BLaER1 treated with 17β-estradiol and CSF1 and Interleukin-3, amounts not matched to agents 10 nM and 100 nM (cell line): ENCODE measurements at regions not wholly inside any gene's neighbourhood (a gene's known extent, or its start where the extent isn't known, plus 50 kb on each side); places are given as distances from the start of the nearest gene placed in this dataset.
"Not testable (repeated sequence)": the region's sequence is repeated elsewhere in the genome, so short reads cannot be mapped to it uniquely, and the experiment has no call there.

Source experiments
- H3K27ac ChIP-seq, 11 experiments: shearing (Covaris generic); formaldehyde crosslinking; 2 replicates each; pipeline ENCODE4 v1.8.1; 2022
- H3K27me3 ChIP-seq, 11 experiments: shearing (Covaris generic); formaldehyde crosslinking; 2 replicates each; pipeline ENCODE4 v1.8.1; 2022
- H3K36me3 ChIP-seq, 11 experiments: shearing (Covaris generic); formaldehyde crosslinking; 2 replicates each; pipeline ENCODE4 v1.8.1; 2022
- H3K4me1 ChIP-seq, 10 experiments: shearing (Covaris generic); formaldehyde crosslinking; 2 replicates each; pipeline ENCODE4 v1.8.1; 2022
- H3K4me2 ChIP-seq, 11 experiments: shearing (Covaris generic); formaldehyde crosslinking; 2 replicates each; pipeline ENCODE4 v1.8.1; 2022
- H3K4me3 ChIP-seq, 10 experiments: shearing (Covaris generic); formaldehyde crosslinking; 2 replicates each; pipeline ENCODE4 v1.8.1; 2022
- H3K9ac ChIP-seq, 11 experiments: shearing (Covaris generic); formaldehyde crosslinking; 2 replicates each; pipeline ENCODE4 v1.8.1; 2022
- H3K9me3 ChIP-seq, 11 experiments: shearing (Covaris generic); formaldehyde crosslinking; replicated peaks in 1 of 11; 2 replicates each; pipeline ENCODE4 v1.8.1; 2022
- H4K20me1 ChIP-seq, 11 experiments: shearing (Covaris generic); formaldehyde crosslinking; 2 replicates each; pipeline ENCODE4 v1.8.1; 2022
- Cebpa-rat ChIP-seq, 11 experiments: shearing (Covaris generic); IDR thresholded peaks; 2 replicates each; pipeline ENCODE4 v1.8.1; 2022

DNA sequence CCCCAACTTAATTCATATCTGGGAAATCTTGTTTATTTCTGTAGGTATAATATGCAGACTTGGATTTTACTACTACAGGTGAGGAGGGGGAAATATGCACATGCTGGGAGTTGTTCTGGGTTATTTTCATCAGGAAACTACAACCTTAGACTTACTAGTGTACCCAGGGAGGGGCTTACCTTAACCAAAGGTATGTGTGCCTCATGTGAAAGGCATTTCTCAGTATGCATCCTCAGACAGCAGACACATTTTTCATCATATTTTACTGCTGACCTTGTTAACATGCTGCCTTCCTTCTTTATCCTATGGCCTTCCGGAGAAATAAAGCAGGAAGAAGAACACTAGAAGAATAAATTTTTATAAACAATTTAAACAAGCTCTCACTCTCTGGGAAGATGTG lies 214.9 kb downstream of the SPANXN4 start:
- no peak overlapping the region for H3K9ac ChIP-seq
- no peak overlapping the region for H3K4me3 ChIP-seq
- 0 out of 22 replicates have a peak, but pooled peaks cover 0 to under 1% (median 0%) of the 10 kb centered on the region in 11 experiments for H3K9me3 ChIP-seq
- H4K20me1 ChIP-seq = no peaks in the 10 kb centered on the region; a peak in 1 of 22 replicates
- H3K4me2 ChIP-seq = no peak overlapping the region
- H3K4me1 ChIP-seq = no peaks in the 10 kb centered on the region
- H3K27ac ChIP-seq = no peak overlapping the region
- H3K36me3 ChIP-seq = no peaks in the 10 kb centered on the region
- peaks cover 33 to 64% (median 56%) of the 10 kb centered on the region in 11 experiments for H3K27me3 ChIP-seq
- no peak for TF ChIP-seq Cebpa-rat (IDR thresholded peaks at IDR 0.05)

- no peak overlapping the region for H3K4me2 ChIP-seq
- peaks cover 0 to 15% (median 8%) of the 10 kb centered on the region in 11 experiments; a peak in 14 of 22 replicates for H3K9me3 ChIP-seq
- no peak overlapping the region for H3K9ac ChIP-seq
- TF ChIP-seq Cebpa-rat (IDR thresholded peaks at IDR 0.05) = no peak
- no peaks in the 10 kb centered on the region for H4K20me1 ChIP-seq
- no peaks in the 10 kb centered on the region for H3K4me1 ChIP-seq
- no peak overlapping the region for H3K4me3 ChIP-seq
- H3K36me3 ChIP-seq = no peaks in the 10 kb centered on the region
- peaks cover 34 to 79% (median 62%) of the 10 kb centered on the region in 11 experiments; a peak in 21 of 22 replicates for H3K27me3 ChIP-seq
- no peak overlapping the region for H3K27ac ChIP-seq
These were observed 205.8 kb downstream of the SPANXN4 start for GRCh38 chrX:143231492-143231891.

DNA sequence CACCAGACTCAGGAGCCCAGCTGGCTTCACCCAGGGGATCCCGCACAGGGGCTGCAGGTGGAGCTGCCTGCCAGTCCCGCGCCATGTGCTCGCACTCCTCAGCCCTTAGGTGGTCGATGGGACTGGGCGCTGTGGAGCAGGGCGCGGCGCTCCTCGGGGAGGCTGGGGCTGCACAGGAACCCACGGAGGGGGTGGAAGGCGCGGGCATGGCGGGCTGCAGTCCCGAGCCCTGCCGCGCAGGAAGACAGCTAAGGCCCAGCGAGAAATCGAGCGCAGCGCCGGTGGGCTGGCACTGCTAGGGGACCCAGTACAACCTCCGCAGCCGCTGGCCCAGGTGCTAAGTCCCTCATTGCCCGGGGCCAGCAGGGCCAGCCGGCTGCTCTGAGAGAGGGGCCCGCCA lies 202.9 kb downstream of the SPANXN4 start:
- H4K20me1 ChIP-seq, H3K27ac ChIP-seq, H3K4me1 ChIP-seq, H3K4me2 ChIP-seq, H3K36me3 ChIP-seq, H3K4me3 ChIP-seq, H3K9ac ChIP-seq: not testable (repeated sequence)
- Histone ChIP-seq H3K9me3 (peaks cover 0 to 15% (median 7%) of the 10 kb centered on the region in 11 experiments; a peak in 14 of 22 replicates), H3K27me3 (peaks cover 37 to 82% (median 73%) of the 10 kb centered on the region in 11 experiments)

GRCh38 chrX:143206966-143207365 lies 181.2 kb downstream of the SPANXN4 start:
- H3K9ac ChIP-seq = no peak overlapping the region
- no peak overlapping the region for H3K27ac ChIP-seq
- no peak for TF ChIP-seq Cebpa-rat (IDR thresholded peaks at IDR 0.05)
- no peak overlapping the region for H3K4me3 ChIP-seq
- H3K4me2 ChIP-seq = no peak overlapping the region
- no peaks in the 10 kb centered on the region for H3K4me1 ChIP-seq
- H3K27me3 ChIP-seq = peaks cover 30 to 82% (median 57%) of the 10 kb centered on the region in 11 experiments
- H3K36me3 ChIP-seq = no peaks in the 10 kb centered on the region
- peaks cover 0 to 5% (median 0%) of the 10 kb centered on the region in 11 experiments; a peak in 3 of 22 replicates for H3K9me3 ChIP-seq
- no peaks in the 10 kb centered on the region for H4K20me1 ChIP-seq

DNA sequence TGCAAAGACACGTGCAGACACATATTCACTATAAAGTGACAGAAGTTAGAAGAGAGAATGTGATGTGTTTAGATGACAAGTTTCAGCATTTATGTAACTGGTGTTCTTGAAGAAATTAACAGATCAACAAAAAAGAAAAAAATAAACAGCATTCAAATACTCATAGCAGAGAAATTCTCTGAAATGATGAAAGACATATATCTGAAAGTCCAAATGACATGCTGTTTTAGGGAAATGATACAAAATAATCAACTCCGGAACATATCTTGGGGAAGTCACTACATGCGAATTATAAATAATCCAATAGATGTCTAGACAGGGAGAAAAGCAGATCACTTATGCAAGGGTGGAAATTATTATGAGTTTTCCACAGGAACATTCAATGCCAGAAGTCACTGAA lies 146.0 kb downstream of the SPANXN4 start:
- Histone ChIP-seq H3K36me3 (no peaks in the 10 kb centered on the region), H3K4me1 (no peaks in the 10 kb centered on the region), H3K4me2 (no peak overlapping the region), H4K20me1 (no peaks in the 10 kb centered on the region), H3K27me3 (peaks cover 70 to 96% (median 84%) of the 10 kb centered on the region in 11 experiments), H3K4me3 (no peak overlapping the region), H3K9me3 (peaks cover 0 to 13% (median 6%) of the 10 kb centered on the region in 11 experiments; a peak in 8 of 22 replicates), H3K9ac (no peak overlapping the region), H3K27ac (no peak overlapping the region)
- TF ChIP-seq Cebpa-rat (IDR thresholded peaks at IDR 0.05) = no peak

DNA sequence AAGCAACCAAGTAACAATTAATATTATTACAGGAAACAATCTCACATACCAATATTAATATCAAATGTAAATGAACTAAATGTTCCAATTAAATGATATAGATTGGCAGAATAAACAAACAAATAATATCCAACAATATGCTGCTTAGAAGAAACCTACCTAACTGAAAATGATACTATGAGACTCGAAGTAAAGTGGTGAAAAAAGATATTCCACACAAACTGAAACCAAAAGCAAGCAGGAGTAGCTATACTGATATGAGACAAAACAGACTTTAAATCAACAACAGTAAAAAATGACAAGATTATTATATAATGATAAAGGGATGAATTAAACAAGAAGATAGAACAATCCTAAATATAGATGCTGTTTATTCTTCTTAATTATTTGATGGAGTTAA lies 140.1 kb downstream of the SPANXN4 start:
- Histone ChIP-seq H3K4me1 (no peaks in the 10 kb centered on the region), H3K4me3 (no peak overlapping the region), H4K20me1 (no peaks in the 10 kb centered on the region), H3K9me3 (no peaks in the 10 kb centered on the region), H3K27ac (no peak overlapping the region), H3K36me3 (no peaks in the 10 kb centered on the region), H3K27me3 (peaks cover 90 to 100% (median 98%) of the 10 kb centered on the region in 11 experiments), H3K4me2 (no peak overlapping the region), H3K9ac (no peak overlapping the region)
- no peak for TF ChIP-seq Cebpa-rat (IDR thresholded peaks at IDR 0.05)

DNA sequence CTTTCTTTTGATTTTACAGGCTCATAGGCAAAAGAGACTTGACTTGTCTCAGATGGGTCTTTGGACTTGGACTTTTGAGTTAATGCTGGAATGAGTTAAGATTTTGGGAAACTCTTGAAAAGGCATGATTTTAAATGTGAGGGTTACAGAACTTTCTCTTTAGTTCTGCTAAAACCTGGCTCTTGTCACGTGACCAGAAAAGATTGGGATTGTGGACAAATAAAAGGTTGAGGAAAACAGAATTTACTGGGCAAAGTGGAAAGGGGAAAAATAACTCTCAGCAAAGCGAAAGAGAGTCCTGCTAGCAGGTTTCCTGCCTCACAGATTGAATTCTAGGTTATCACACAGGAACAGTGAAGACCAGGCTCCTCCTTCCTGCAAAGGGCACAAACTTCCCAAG lies 114.0 kb downstream of the SPANXN4 start:
- Histone ChIP-seq H3K4me2 (no peak overlapping the region), H3K9ac (no peak overlapping the region), H3K36me3 (no peaks in the 10 kb centered on the region), H3K4me3 (no peak overlapping the region), H3K27ac (no peak overlapping the region), H3K27me3 (peaks cover 47 to 88% (median 71%) of the 10 kb centered on the region in 11 experiments), H3K9me3 (peaks cover 18 to 32% (median 27%) of the 10 kb centered on the region in 11 experiments), H3K4me1 (no peaks in the 10 kb centered on the region), H4K20me1 (no peaks in the 10 kb centered on the region)
- TF ChIP-seq Cebpa-rat (IDR thresholded peaks at IDR 0.05) = no peak

DNA sequence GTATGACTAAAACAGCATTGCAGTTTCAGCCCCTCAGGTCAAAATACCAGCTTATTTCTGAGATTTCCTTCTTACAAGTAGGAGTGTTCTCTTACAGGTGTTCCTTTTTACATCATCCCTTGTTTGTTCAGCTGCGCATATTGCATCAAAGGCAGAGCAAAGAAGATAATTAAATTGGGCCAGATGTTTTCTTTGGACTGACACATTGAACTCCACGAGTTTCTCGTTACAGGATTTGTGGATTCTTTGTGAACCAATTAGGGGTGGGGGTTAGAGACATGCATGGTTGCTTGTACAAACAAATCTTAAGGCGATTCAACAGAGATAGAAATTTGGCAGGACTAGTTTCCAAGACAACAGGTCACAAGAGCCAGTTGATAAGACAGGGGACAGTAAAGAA lies 95.7 kb downstream of the SPANXN4 start:
- Histone ChIP-seq H3K9me3 (peaks cover 0 to 20% (median 2%) of the 10 kb centered on the region in 11 experiments; a peak in 8 of 22 replicates), H3K36me3 (no peaks in the 10 kb centered on the region), H4K20me1 (peaks cover 0 to 4% (median 0%) of the 10 kb centered on the region in 11 experiments; a peak in 2 of 22 replicates), H3K27ac (no peak overlapping the region), H3K4me1 (no peaks in the 10 kb centered on the region), H3K4me3 (no peak overlapping the region), H3K27me3 (peaks cover 67 to 98% (median 93%) of the 10 kb centered on the region in 11 experiments), H3K9ac (no peak overlapping the region), H3K4me2 (no peak overlapping the region)
- TF ChIP-seq Cebpa-rat (IDR thresholded peaks at IDR 0.05) = no peak

- Histone ChIP-seq H3K4me3 (no peak overlapping the region), H3K27ac (no peak overlapping the region), H4K20me1 (peaks cover 0 to 4% (median 0%) of the 10 kb centered on the region in 11 experiments; a peak in 3 of 22 replicates), H3K36me3 (no peaks in the 10 kb centered on the region), H3K9me3 (peaks cover 0 to 20% (median 0%) of the 10 kb centered on the region in 11 experiments; a peak in 7 of 22 replicates), H3K9ac (no peak overlapping the region), H3K4me1 (no peaks in the 10 kb centered on the region), H3K27me3 (peaks cover 74 to 100% (median 95%) of the 10 kb centered on the region in 11 experiments), H3K4me2 (no peak overlapping the region)
- no peak for TF ChIP-seq Cebpa-rat (IDR thresholded peaks at IDR 0.05)
These were observed 89.7 kb downstream of the SPANXN4 start for GRCh38 chrX:143115466-143115865.

- peaks cover 60 to 98% (median 94%) of the 10 kb centered on the region in 11 experiments for H3K27me3 ChIP-seq
- H3K36me3 ChIP-seq = no peaks in the 10 kb centered on the region
- no peak overlapping the region for H3K4me3 ChIP-seq
- no peak for TF ChIP-seq Cebpa-rat (IDR thresholded peaks at IDR 0.05)
- H3K27ac ChIP-seq = no peak overlapping the region
- no peaks in the 10 kb centered on the region for H3K4me1 ChIP-seq
- H4K20me1 ChIP-seq = no peaks in the 10 kb centered on the region; a peak in 1 of 22 replicates
- no peaks in the 10 kb centered on the region for H3K9me3 ChIP-seq
- H3K9ac ChIP-seq = no peak overlapping the region
- H3K4me2 ChIP-seq = no peak overlapping the region
These were observed 70.1 kb downstream of the SPANXN4 start for GRCh38 chrX:143095816-143096215.
